Progenitor cell of endocrine pancreas (in vitro differentiated cells): ENCODE measurements at regions not wholly inside any gene's neighbourhood (a gene's known extent, or its start where the extent isn't known, plus 50 kb on each side); places are given as distances from the start of the nearest gene placed in this dataset.

Experiments used
- DNase-seq: peaks from one replicate; pipeline ENCODE4 v3.0.0; 2021; ENCODE audit warnings: low spot score; ENCODE audit not compliant: unreplicated experiment
- H3K27ac Mint-ChIP-seq: 2 replicates; pipeline ENCODE4 v1.8.0; 2021; ENCODE audit warnings: mild to moderate bottlenecking, moderate library complexity, mixed read lengths
- H3K27me3 Mint-ChIP-seq: 2 replicates; pipeline ENCODE4 v1.8.0; 2021; ENCODE audit warnings: mixed read lengths
- H3K36me3 Mint-ChIP-seq: 2 replicates; pipeline ENCODE4 v1.8.0; 2022; ENCODE audit warnings: mixed read lengths; ENCODE audit not compliant: insufficient read depth
- H3K4me1 Mint-ChIP-seq: 2 replicates; pipeline ENCODE4 v1.8.0; 2021; ENCODE audit warnings: low read depth, mixed read lengths
- H3K4me3 Mint-ChIP-seq: 2 replicates; pipeline ENCODE4 v1.8.0; 2021; ENCODE audit warnings: low read depth, mild to moderate bottlenecking, moderate library complexity, mixed read lengths
- H3K9me3 Mint-ChIP-seq: 2 replicates; pipeline ENCODE4 v1.8.0; 2021; ENCODE audit warnings: low read depth, mixed read lengths
- TF ChIP-seq, protein P1 (sequence below): fragments of 200-600 bp; sonication (generic); IDR thresholded peaks from one replicate; pipeline ENCODE4 v1.5.0; 2021; ENCODE audit warnings: antibody characterized with exemption, mild to moderate bottlenecking; ENCODE audit not compliant: unreplicated experiment

DNA sequence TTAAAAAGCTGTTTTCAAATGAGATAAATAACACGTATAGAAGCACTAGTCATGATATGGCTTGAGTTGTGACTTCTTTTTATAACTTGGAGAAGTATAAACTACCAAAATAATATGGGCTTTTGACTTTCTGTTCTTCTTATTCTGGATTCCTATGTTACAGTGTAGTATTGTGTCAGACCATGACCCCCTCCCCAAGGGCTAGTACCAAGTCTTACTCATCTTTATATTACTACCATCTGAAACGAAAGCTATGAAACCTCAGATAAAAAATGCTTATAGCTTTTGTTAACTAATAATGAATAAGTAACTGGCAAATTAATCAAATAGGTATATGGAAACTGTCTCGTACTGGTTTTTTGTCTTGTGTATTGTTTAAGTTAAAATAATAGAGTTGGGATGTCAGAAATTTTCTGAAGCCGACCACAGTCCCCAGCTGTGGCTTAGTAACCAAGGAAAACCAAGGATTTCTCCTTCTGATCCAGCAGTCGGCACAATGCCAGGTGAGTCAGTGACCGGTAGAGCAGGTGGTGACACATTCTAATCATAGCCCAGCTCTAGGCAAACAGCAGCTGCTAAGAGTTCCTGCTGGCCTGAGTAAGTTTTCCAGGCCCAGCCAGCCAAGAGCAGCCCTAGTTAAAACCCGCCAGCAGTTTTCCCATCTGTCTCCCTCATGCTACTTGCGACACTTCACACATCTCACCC lies 163.3 kb upstream of the PRDX4 start:
- TF ChIP-seq, protein P1, sequence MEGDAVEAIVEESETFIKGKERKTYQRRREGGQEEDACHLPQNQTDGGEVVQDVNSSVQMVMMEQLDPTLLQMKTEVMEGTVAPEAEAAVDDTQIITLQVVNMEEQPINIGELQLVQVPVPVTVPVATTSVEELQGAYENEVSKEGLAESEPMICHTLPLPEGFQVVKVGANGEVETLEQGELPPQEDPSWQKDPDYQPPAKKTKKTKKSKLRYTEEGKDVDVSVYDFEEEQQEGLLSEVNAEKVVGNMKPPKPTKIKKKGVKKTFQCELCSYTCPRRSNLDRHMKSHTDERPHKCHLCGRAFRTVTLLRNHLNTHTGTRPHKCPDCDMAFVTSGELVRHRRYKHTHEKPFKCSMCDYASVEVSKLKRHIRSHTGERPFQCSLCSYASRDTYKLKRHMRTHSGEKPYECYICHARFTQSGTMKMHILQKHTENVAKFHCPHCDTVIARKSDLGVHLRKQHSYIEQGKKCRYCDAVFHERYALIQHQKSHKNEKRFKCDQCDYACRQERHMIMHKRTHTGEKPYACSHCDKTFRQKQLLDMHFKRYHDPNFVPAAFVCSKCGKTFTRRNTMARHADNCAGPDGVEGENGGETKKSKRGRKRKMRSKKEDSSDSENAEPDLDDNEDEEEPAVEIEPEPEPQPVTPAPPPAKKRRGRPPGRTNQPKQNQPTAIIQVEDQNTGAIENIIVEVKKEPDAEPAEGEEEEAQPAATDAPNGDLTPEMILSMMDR, result no peak
- Mint-ChIP-seq H3K27me3 (no peaks in the 10 kb centered on the region), H3K4me1 (peaks cover 38% of the 10 kb centered on the region), H3K36me3 (peaks cover 2% of the 10 kb centered on the region), H3K27ac (peak overlapping the region; percentile 81), H3K4me3 (no peak overlapping the region), H3K9me3 (peaks cover 9% of the 10 kb centered on the region)
- peak; percentile 30 for DNase-seq

GRCh38 chrX:23504540-23504884 lies 162.8 kb upstream of the PRDX4 start:
- Mint-ChIP-seq H3K27ac (peak overlapping the region; percentile 81), H3K36me3 (peaks cover 3% of the 10 kb centered on the region), H3K9me3 (peaks cover 10% of the 10 kb centered on the region), H3K4me1 (peaks cover 38% of the 10 kb centered on the region), H3K4me3 (no peak overlapping the region), H3K27me3 (no peaks in the 10 kb centered on the region)
- DNase-seq, result no peak
- TF ChIP-seq, protein P1, result no peak

DNA sequence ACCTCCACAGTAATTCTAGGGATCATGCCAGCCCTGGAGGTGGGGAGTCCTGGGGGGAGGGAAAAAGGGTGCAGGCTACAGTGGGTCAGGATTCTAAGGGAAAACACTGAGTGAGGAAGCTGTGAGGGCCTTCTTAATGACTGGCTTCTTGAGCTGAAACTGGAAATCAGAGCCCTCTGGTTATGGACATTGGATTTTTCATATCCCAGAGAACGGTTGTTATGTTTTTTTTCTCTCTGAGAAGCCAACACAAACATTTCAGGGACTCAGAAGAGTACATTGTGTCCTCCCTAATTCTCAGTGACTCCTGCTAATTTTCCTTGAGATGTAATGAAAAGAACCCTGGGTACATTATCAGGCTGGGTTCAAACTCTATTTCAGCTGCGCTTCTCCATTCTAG lies 162.4 kb upstream of the PRDX4 start:
- no peaks in the 10 kb centered on the region for H3K27me3 Mint-ChIP-seq
- H3K4me3 Mint-ChIP-seq, result no peak overlapping the region
- TF ChIP-seq, protein P1, result no peak
- DNase-seq, result no peak
- H3K9me3 Mint-ChIP-seq, result peaks cover 10% of the 10 kb centered on the region
- peaks cover 3% of the 10 kb centered on the region for H3K36me3 Mint-ChIP-seq
- peaks cover 38% of the 10 kb centered on the region for H3K4me1 Mint-ChIP-seq
- H3K27ac Mint-ChIP-seq, result peak overlapping the region; percentile 81

- TF ChIP-seq, protein P1, result no peak
- H3K9me3 Mint-ChIP-seq, result peaks cover 10% of the 10 kb centered on the region
- no peaks in the 10 kb centered on the region for H3K27me3 Mint-ChIP-seq
- H3K4me1 Mint-ChIP-seq, result peaks cover 41% of the 10 kb centered on the region
- DNase-seq, result no peak
- peak overlapping the region; percentile 49 for H3K27ac Mint-ChIP-seq
- peaks cover 3% of the 10 kb centered on the region for H3K36me3 Mint-ChIP-seq
- H3K4me3 Mint-ChIP-seq, result no peak overlapping the region
These were observed 161.6 kb upstream of the PRDX4 start for GRCh38 chrX:23505531-23506303.

- no peak overlapping the region for H3K4me3 Mint-ChIP-seq
These were observed 158.0 kb upstream of the PRDX4 start for GRCh38 chrX:23509256-23509655.

More at GRCh38 chrX:23509256-23509655, 158.0 kb upstream of the PRDX4 start:
- Mint-ChIP-seq H3K27ac (no peak overlapping the region), H3K36me3 (peaks cover 1% of the 10 kb centered on the region), H3K9me3 (peaks cover 7% of the 10 kb centered on the region), H3K27me3 (no peaks in the 10 kb centered on the region), H3K4me1 (peaks cover 34% of the 10 kb centered on the region)
- TF ChIP-seq, protein P1, result no peak
- DNase-seq, result no peak
